NB4 (cell line): ENCODE measurements at regions not wholly inside any gene's neighbourhood (a gene's known extent, or its start where the extent isn't known, plus 50 kb on each side); places are given as distances from the start of the nearest gene placed in this dataset.

Experiments used
- DNase-seq: peaks from one replicate; pipeline ENCODE4 v3.0.0; 2010; ENCODE audit warnings: low read depth
- H3K4me3 ChIP-seq: one replicate; pipeline ENCODE4 v1.5.1; 2011; ENCODE audit warnings: mild to moderate bottlenecking, low read depth, low read length, moderate library complexity
- MYC ChIP-seq: IDR thresholded peaks from 2 replicates; pipeline ENCODE4 v1.6.1; 2011; ENCODE audit warnings: low read depth, low read length
- POLR2A ChIP-seq: IDR thresholded peaks from 2 replicates; pipeline ENCODE4 v1.6.1; 2011; ENCODE audit warnings: mild to moderate bottlenecking; ENCODE audit not compliant: insufficient read length; ENCODE audit errors: extremely low read depth
- TF ChIP-seq, protein P1 (sequence below): IDR thresholded peaks from one replicate; pipeline ENCODE4 v1.5.1; 2012; ENCODE audit warnings: low read depth, low read length
- TF ChIP-seq, protein P2 (sequence below): IDR thresholded peaks from 2 replicates; pipeline ENCODE4 v1.6.1; 2011; ENCODE audit warnings: low read depth, low read length

DNA sequence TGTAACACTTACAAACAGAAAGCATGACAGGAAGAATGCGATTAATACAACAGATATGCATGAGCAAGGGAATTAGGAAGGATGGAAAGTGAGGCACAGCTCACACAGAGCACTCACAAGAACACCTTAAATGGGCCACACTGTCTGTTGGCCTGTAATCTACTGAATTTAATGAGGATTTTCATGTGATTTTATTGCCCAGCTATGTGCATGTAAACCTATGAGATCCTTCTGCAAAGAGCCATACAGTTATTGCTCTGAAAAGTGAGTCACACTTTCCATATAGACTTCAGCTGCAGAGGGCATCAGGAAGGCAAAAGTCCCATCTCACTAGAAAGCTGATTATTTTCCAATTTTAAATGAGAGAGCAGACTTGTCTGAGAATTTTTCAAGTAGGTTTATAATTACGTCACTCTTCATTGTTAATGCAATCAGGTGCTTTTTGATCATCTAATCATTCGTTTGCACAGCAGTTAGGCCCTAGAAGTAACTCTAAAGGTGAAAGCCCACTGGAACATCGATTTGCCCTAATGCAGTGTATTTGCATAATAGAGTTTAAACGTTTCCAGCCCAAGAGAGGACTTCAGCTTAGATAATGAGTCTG lies 832.7 kb upstream of the INTU start:
- no peak for DNase-seq
- H3K4me3 ChIP-seq, result no peak overlapping the region
- no peak for TF ChIP-seq MYC
- TF ChIP-seq, protein P1, sequence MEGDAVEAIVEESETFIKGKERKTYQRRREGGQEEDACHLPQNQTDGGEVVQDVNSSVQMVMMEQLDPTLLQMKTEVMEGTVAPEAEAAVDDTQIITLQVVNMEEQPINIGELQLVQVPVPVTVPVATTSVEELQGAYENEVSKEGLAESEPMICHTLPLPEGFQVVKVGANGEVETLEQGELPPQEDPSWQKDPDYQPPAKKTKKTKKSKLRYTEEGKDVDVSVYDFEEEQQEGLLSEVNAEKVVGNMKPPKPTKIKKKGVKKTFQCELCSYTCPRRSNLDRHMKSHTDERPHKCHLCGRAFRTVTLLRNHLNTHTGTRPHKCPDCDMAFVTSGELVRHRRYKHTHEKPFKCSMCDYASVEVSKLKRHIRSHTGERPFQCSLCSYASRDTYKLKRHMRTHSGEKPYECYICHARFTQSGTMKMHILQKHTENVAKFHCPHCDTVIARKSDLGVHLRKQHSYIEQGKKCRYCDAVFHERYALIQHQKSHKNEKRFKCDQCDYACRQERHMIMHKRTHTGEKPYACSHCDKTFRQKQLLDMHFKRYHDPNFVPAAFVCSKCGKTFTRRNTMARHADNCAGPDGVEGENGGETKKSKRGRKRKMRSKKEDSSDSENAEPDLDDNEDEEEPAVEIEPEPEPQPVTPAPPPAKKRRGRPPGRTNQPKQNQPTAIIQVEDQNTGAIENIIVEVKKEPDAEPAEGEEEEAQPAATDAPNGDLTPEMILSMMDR, result no peak
- TF ChIP-seq, protein P2, sequence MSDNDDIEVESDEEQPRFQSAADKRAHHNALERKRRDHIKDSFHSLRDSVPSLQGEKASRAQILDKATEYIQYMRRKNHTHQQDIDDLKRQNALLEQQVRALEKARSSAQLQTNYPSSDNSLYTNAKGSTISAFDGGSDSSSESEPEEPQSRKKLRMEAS, result no peak
- no peak for TF ChIP-seq POLR2A

DNA sequence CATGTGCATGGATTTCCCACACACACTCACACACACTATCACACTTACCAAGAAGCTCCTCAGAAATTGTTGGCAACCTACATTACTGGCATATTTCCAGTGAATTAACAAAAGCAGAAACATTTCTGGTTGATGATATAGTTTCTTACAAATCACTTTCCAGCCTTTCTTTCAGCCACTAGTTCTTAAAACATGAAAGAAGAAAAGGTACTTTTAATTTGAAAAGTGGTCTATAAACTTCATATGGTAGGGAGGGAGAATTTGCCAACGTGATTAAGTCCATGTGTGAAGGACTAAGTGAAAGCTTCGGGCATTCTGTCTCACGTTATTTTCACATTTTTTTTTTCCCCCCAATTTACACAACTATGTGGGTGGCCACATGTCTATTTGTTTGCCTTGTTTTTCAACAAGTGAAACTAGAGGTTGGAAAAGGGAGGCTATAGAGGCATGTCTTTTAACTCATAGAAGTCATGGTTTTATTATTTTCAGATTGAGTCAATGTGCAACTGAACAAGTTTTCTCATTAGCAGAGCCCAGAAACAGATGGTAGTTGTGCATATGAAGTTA lies 832.1 kb upstream of the INTU start:
- no peak overlapping the region for H3K4me3 ChIP-seq
- no peak for TF ChIP-seq MYC
- TF ChIP-seq, protein P1, result no peak
- no peak for DNase-seq

DNA sequence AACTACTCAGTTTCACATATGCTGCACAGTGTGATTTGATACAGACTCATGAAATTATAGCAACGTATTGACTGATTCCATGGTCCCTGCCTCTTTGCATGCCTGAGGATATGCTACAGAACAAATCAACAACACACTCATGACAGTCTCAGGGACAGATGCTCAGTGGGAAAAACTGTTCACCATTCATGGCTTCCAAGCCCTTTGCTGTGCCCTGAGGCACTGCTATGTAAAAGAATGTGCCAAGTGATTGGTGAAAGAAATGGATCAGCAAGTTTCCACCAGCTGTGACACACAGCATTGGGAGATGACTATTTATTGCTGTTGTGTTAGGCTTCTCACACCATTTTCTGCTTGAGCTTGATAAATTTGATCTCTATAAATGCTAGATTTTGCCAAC lies 825.6 kb upstream of the INTU start:
- no peak for DNase-seq
- TF ChIP-seq POLR2A (no peak), MYC (no peak)
- TF ChIP-seq, protein P1, result no peak
- TF ChIP-seq, protein P2, result no peak
- no peak overlapping the region for H3K4me3 ChIP-seq

DNA sequence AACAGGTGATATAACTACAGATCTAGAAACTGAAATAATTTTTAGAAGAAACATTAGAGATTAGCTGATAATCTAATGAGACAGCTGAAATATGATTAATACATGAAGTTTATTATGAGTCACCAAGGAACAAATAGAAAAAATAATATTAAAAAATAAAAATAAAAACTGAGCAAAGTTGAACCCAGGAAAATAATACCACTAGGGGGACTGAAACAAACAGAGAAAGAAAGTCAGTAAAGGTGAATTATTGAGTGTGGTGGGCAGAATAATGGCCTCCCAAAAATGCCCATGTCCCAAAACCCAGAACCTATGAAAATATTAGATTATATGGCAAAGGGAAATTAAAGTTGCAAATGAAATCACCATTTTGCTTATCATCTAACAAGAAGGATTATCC lies 820.7 kb upstream of the INTU start:
- H3K4me3 ChIP-seq, result no peak overlapping the region
- DNase-seq, result no peak
- TF ChIP-seq, protein P2, result no peak
- TF ChIP-seq, protein P1, result no peak
- no peak for TF ChIP-seq POLR2A
- no peak for TF ChIP-seq MYC

DNA sequence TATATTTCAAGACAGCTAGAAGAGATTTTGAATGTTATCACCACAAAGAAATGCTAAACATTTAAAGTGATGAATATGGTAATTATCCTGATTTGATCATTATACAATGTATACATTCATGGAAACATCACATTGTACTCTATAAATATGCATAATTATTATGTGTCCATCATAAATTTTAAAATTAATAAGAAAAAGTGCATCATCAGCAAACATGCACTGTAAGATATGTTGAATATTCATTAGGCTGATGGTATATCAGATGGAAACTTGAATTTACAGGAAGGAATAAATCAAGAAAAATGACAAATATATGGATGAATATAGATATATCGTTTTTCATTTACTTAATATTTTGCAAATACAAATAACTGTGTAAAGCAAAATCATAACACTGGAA lies 812.1 kb upstream of the INTU start:
- no peak for DNase-seq
- TF ChIP-seq, protein P2, result no peak
- TF ChIP-seq, protein P1, result no peak
- no peak for TF ChIP-seq POLR2A
- H3K4me3 ChIP-seq, result no peak overlapping the region

DNA sequence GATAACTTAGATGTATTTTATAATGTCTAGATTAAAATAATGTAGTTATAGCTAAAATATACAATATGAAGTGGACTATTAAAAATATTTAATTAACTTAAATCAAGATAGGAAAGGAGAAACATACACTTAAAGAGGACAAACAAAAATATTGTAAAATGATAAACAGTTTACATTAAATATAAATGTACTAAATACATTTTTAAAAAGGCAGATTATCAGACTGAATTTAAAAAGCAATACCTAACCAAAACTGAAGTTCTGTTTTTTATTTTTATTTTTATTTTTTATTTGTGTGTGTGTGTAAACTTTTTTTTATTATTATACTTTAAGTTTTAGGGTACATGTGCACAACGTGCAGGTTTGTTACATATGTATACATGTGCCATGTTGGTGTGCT lies 811.6 kb upstream of the INTU start:
- TF ChIP-seq MYC (no peak), POLR2A (no peak)
- TF ChIP-seq, protein P1, result no peak
- TF ChIP-seq, protein P2, result no peak
- DNase-seq, result no peak
- H3K4me3 ChIP-seq, result no peak overlapping the region
